Liver (tissue), 3 donors: ENCODE measurements at regions not wholly inside any gene's neighbourhood (a gene's known extent, or its start where the extent isn't known, plus 50 kb on each side); places are given as distances from the start of the nearest gene placed in this dataset.

Source experiments
- EGR1 ChIP-seq, 2 donors: IDR thresholded peaks; 2 replicates each; pipeline ENCODE4 v1.6.1; 2016 to 2018; ENCODE audit warnings: antibody characterized with exemption in 2 of 2, low read depth in 2 of 2
- SP1 ChIP-seq: IDR thresholded peaks from 2 replicates; pipeline ENCODE4 v1.6.1; 2018; ENCODE audit warnings: antibody characterized with exemption, mild to moderate bottlenecking
- TF ChIP-seq, protein P1 (sequence below): fragments of 150-350 bp; IDR thresholded peaks from 2 replicates; pipeline ENCODE4 v1.5.1; 2017; ENCODE audit warnings: improper control_type of control experiment, low read depth, low read length; ENCODE audit not compliant: missing input control
- donor health status: healthy.
- donor health status: healthy.

DNA sequence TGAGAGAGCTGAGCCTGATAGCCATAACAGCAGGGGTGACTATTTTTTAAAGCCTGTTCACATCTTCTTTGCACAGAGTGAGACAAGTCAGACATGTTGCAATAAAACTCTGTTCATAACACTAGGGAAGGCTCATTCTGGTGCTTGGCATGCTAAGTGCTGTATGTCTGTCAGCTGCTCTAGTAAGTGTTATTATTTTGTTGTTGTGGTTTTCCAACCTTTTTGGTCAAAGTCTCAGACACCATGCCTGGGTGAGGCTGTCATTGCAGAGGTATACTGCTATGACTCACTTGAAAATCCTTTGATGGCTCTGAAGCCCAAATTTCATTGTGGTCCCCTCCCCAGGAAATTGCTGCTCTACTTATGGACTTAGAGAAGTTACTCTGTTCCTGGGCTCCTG lies 129.7 kb downstream of the ADRA2A start:
- TF ChIP-seq, protein P1, sequence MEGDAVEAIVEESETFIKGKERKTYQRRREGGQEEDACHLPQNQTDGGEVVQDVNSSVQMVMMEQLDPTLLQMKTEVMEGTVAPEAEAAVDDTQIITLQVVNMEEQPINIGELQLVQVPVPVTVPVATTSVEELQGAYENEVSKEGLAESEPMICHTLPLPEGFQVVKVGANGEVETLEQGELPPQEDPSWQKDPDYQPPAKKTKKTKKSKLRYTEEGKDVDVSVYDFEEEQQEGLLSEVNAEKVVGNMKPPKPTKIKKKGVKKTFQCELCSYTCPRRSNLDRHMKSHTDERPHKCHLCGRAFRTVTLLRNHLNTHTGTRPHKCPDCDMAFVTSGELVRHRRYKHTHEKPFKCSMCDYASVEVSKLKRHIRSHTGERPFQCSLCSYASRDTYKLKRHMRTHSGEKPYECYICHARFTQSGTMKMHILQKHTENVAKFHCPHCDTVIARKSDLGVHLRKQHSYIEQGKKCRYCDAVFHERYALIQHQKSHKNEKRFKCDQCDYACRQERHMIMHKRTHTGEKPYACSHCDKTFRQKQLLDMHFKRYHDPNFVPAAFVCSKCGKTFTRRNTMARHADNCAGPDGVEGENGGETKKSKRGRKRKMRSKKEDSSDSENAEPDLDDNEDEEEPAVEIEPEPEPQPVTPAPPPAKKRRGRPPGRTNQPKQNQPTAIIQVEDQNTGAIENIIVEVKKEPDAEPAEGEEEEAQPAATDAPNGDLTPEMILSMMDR = no peak
- TF ChIP-seq SP1 (no peak), EGR1 (IDR thresholded peaks at IDR 0.05; ENCODE audit: low read depth in 2 of 2) (no peak)
